Epithelial cell of proximal tubule (primary cell): ENCODE measurements at regions not wholly inside any gene's neighbourhood (a gene's known extent, or its start where the extent isn't known, plus 50 kb on each side); places are given as distances from the start of the nearest gene placed in this dataset.

Experiments
- DNase-seq: peaks from one replicate; pipeline ENCODE4 v3.0.0-alpha.2; 2011; ENCODE audit warnings: low read depth
- H3K4me3 ChIP-seq: 2 replicates; pipeline ENCODE4 v1.5.1; 2011; ENCODE audit warnings: low read depth, mild to moderate bottlenecking, low read length
- TF ChIP-seq, protein P1 (sequence below): conservative IDR thresholded peaks from 2 replicates; pipeline ENCODE4 v1.5.1; 2012; ENCODE audit warnings: low read depth, mild to moderate bottlenecking, low read length

DNA sequence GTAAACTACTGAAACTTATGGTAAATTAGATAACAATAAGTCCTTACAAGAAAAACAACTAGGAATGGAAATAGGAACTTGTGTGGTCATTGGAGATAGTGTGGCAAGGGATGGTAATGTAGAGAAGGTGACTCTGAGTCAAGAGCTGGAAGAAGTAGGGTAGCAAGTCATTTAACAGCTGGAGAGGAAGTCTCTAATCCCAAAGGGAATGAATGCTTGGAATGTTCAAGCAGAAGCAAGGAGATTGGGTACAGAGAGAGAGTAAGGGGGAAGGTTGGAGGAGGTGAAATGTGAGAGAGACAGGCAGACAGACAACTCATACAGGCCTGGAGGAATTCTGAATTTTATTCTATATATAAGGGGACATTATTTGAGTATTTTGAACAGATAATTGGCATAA is 260.6 kb upstream of the MAD2L1 start:
- TF ChIP-seq, protein P1, sequence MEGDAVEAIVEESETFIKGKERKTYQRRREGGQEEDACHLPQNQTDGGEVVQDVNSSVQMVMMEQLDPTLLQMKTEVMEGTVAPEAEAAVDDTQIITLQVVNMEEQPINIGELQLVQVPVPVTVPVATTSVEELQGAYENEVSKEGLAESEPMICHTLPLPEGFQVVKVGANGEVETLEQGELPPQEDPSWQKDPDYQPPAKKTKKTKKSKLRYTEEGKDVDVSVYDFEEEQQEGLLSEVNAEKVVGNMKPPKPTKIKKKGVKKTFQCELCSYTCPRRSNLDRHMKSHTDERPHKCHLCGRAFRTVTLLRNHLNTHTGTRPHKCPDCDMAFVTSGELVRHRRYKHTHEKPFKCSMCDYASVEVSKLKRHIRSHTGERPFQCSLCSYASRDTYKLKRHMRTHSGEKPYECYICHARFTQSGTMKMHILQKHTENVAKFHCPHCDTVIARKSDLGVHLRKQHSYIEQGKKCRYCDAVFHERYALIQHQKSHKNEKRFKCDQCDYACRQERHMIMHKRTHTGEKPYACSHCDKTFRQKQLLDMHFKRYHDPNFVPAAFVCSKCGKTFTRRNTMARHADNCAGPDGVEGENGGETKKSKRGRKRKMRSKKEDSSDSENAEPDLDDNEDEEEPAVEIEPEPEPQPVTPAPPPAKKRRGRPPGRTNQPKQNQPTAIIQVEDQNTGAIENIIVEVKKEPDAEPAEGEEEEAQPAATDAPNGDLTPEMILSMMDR: no peak
- no peak overlapping the region for H3K4me3 ChIP-seq
- no peak for DNase-seq

DNA sequence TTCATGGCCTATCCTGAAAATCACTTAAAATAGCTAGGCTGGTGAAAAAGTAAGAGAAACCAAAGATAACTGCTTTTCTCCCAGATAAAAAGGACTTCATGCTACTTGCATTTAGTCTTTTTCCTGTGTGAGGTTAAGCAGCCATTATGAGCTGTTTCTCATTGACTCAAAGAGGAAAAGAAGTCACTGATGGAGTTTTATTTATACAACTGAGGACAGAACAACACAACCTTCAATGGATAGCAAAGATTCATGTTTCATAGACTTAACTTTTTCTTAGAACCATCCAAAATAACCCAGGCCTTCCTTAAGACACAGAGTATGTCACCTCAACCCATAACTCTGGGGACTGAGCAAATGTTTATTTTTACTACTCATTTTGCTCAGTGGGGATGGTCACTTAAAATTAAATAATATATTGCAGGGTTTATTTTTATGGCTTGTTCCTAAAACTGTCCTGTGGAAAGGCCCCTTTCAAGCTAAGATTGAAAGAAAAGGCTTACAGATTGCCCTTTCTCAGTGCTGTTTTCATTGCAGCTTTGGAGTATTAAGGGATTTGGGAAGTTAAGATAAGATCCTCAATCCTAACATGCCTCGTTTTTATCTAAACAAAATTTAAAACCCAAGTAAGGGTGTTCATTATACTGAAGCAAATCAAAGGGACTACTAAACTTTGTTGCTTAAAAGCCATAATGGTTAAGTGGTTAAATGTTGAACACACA is 252.6 kb upstream of the MAD2L1 start:
- no peak overlapping the region for H3K4me3 ChIP-seq
- DNase-seq: no peak
- TF ChIP-seq, protein P1: no peak

DNA sequence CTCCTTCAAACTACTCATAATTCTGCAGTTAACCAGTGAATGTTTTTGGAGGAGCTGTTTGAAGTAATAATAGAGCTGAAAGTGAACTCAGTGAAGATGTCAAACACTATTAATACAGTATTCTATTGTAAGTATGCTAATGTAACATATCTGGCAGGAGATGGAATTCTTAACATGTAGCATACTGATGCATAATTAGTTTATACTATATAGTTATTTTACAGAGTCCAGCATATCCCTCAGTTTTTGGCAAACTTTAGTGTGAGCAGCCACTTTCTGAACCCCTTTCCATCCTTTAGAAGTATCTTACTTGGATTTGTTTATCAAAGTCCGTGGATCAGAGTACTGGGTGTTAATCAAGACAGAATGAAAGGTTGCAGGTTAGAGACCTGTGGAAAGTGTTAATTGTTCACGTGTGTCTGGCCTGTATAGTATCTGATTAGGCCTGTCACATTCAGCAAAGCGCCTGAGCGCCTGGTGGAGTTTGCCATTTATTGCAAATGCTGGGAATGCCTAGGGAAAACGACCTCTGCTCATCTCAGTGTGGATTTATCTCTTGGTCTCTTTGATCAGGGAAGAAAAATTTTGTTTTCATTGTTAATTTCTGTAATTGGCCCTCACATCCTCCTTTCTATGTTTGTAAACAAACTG is 251.7 kb upstream of the MAD2L1 start:
- H3K4me3 ChIP-seq: no peak overlapping the region
- DNase-seq: no peak
- TF ChIP-seq, protein P1: no peak

DNA sequence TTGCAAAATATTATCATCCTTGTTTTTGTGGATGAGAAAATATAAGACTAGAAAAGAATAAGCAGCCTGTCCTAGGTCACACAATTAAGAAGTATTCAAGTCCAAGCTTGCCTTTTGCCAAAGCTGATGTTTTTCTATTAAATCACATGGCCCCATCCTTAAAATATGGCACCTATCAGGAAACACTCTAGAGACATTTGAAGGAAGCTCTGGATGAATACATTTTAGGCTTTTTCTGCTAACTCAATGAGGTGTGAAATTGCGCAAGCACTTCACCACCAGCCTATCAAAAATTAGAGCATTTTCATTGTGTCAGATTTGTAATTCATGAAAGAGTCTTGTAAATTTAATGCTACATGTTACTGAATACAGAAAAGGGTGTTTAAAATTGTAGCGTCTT is 251.1 kb upstream of the MAD2L1 start:
- TF ChIP-seq, protein P1: no peak
- H3K4me3 ChIP-seq: no peak overlapping the region
- DNase-seq: no peak

DNA sequence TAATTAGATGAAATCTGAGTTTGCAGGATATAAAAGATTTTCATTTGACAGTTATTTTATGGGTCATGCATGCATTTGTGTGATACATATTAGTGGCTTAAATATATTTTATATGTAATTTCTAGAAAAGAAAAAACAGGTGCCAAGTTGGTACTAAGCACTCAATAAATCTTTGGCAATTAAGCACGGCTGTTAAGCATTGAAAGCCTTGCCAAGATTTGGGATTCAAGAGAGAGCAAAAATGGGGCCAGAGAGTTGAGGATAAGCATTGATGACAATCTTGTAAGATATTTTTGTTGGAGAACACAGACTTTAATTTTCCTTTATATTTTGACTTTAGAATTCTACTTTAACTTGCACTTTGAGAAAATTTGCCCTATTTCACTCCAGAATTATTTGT is 249.8 kb upstream of the MAD2L1 start:
- DNase-seq: no peak
- H3K4me3 ChIP-seq: no peak overlapping the region
- TF ChIP-seq, protein P1: no peak

DNA sequence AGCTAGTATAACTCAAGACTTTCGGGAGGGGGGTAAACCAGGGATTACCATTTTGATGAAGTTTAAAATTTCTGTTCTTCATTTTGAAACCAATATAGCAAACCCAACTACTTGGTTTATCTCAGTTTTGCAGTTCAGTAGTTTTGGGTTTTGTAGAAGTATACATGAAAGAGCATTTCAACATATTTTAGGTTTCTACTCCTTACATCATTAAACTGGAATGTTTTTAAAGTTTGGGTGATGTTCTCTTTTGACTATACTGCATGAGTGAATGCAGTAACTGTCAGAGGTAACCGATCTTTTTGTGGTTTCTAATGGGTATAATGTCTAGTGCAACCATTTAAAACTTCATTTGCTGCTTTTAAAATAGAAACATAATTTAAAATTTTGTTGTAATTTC is 248.3 kb upstream of the MAD2L1 start:
- no peak for DNase-seq
- TF ChIP-seq, protein P1: no peak
- no peak overlapping the region for H3K4me3 ChIP-seq

DNA sequence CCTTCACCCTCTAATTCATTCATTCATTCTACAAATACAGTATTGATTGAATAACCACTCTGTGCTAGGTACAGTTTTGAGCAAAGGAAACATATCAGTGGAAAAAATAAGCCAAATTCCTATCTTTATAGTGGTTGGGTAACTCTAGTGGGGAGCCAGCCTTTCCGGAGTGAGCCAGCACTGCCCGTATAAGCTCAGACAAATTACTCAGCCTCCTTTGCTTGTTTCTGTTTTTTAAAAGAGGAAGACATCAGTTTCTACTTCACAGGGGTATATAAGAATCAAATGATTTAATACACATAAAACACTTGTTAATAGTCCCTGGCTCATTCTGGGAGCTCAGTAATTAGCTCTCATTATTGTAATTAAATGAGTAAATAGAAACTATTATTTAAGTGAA is 238.2 kb upstream of the MAD2L1 start:
- TF ChIP-seq, protein P1: no peak

More for the DNA sequence above, 238.2 kb upstream of the MAD2L1 start:
- DNase-seq: no peak
- no peak overlapping the region for H3K4me3 ChIP-seq
